Glutamatergic neuron (in vitro differentiated cells): ENCODE measurements at regions not wholly inside any gene's neighbourhood (a gene's known extent, or its start where the extent isn't known, plus 50 kb on each side); places are given as distances from the start of the nearest gene placed in this dataset.

Source experiments
- DNase-seq: peaks from one replicate; pipeline ENCODE4 v3.0.0; 2022
- H3K27ac Mint-ChIP-seq: one replicate; pipeline ENCODE4 v1.8.0; 2020; ENCODE audit warnings: mild to moderate bottlenecking, mixed read lengths, inconsistent platforms; ENCODE audit not compliant: unreplicated experiment
- H3K27me3 Mint-ChIP-seq: one replicate; pipeline ENCODE4 v1.8.0; 2020; ENCODE audit warnings: mild to moderate bottlenecking, moderate library complexity, mixed read lengths, inconsistent platforms; ENCODE audit not compliant: unreplicated experiment
- H3K36me3 Mint-ChIP-seq: one replicate; pipeline ENCODE4 v1.8.0; 2020; ENCODE audit warnings: mild to moderate bottlenecking, mixed read lengths, inconsistent platforms; ENCODE audit not compliant: unreplicated experiment
- H3K4me1 Mint-ChIP-seq: one replicate; pipeline ENCODE4 v1.8.0; 2020; ENCODE audit warnings: mild to moderate bottlenecking, low read depth, mixed read lengths, inconsistent platforms; ENCODE audit not compliant: unreplicated experiment
- H3K4me3 Mint-ChIP-seq: one replicate; pipeline ENCODE4 v1.8.0; 2020; ENCODE audit warnings: mild to moderate bottlenecking, mixed read lengths, inconsistent platforms; ENCODE audit not compliant: unreplicated experiment
- H3K9me3 Mint-ChIP-seq: one replicate; pipeline ENCODE4 v1.8.0; 2020; ENCODE audit warnings: mild to moderate bottlenecking, moderate library complexity, mixed read lengths, inconsistent platforms; ENCODE audit not compliant: unreplicated experiment
- CTCF ChIP-seq: fragments of 200-600 bp; sonication (generic); IDR thresholded peaks from one replicate; pipeline ENCODE4 v1.5.0; 2021; ENCODE audit not compliant: partially characterized antibody, unreplicated experiment

DNA sequence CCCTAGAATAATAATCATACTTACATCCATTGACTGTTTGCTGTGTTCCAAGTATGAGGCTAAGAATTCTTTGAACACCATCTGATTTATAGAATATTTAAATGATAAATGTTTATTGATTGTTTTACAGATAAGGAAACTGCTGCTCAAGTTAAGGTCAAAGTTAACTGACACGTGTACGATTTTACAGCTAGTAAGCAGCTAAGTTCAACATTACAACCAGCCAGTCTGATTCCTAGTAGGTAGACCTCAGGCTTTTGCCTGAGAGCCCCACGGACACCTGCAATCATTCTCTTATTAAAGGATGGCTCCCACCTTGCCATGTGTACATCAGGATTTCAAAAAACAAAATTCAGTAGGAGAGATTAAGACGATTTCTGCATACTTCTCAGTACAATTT lies 141.9 kb downstream of the SPRY2 start:
- H3K27me3 Mint-ChIP-seq: no peaks in the 10 kb centered on the region
- no peaks in the 10 kb centered on the region for H3K4me1 Mint-ChIP-seq

GRCh38 chr13:80196756-80197155 lies 144.2 kb downstream of the SPRY2 start:
- Mint-ChIP-seq H3K27me3 (no peaks in the 10 kb centered on the region), H3K4me1 (no peaks in the 10 kb centered on the region), H3K4me3 (no peak overlapping the region), H3K9me3 (peaks cover 2% of the 10 kb centered on the region), H3K36me3 (no peaks in the 10 kb centered on the region), H3K27ac (no peak overlapping the region)
- no peak for TF ChIP-seq CTCF
- DNase-seq: no peak

More for the DNA sequence above, 141.9 kb downstream of the SPRY2 start:
- Mint-ChIP-seq H3K4me3 (no peak overlapping the region), H3K36me3 (no peaks in the 10 kb centered on the region), H3K27ac (no peak overlapping the region), H3K9me3 (peaks cover 2% of the 10 kb centered on the region)
- DNase-seq: no peak
- TF ChIP-seq CTCF: no peak

DNA sequence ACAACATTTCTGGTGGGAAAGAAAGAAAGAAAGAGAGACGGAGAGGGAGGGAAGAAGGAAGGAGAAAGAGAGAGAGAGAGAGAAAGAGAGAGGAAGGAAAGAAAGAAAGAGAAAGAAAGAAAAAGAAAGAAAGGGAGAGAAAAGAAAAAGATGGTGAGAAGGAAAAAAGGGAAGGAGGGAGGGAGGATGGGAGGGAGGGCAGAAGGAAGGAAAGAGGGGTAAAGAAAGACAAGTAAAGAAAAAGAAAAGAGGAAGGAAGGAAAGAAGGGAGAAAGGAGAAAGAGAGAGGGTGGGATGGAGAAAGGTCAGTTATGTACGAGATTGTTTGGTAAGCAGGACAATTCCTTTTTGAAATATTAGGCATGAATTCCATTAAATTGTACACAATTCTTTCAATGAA lies 145.3 kb downstream of the SPRY2 start:
- Mint-ChIP-seq H3K9me3 (peaks cover 2% of the 10 kb centered on the region), H3K4me1 (no peaks in the 10 kb centered on the region), H3K27ac (no peak overlapping the region), H3K27me3 (no peaks in the 10 kb centered on the region), H3K36me3 (no peaks in the 10 kb centered on the region), H3K4me3 (no peak overlapping the region)
- no peak for DNase-seq
- no peak for TF ChIP-seq CTCF

DNA sequence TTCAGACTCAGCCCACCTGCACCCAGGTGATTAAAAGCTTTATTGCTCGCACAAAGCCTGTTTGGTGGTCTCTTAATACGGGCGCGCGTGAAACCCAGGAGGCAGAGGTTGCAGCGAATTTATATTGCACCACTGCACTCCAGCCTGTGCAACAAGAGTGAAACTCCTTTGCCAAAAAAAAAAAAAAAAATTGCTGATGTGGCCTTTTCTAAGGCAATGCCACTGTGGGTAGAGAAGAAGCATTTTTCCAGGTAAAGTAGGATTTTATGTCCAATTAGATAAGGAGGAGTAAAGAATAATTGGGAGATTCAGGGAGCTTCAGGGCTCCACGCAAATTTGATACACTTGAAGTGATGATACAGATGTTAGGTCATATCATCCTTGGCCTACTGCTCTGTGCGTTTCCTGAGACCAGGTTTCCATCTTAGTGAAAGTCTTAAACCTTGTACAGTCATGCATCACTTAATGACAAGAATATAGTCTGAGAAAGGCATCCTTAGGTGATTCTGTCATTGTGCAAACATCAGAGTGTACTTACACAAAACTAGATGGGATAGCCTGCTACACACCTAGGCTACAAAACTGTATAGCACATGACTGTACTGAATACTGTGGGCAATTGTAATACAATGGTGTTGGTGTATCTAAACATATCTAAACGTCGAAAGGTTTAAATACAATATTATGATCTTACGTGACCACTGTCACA lies 150.9 kb downstream of the SPRY2 start:
- H3K4me3 Mint-ChIP-seq: no peak overlapping the region
- H3K9me3 Mint-ChIP-seq: peaks cover 1% of the 10 kb centered on the region
- H3K27ac Mint-ChIP-seq: no peak overlapping the region
- no peaks in the 10 kb centered on the region for H3K36me3 Mint-ChIP-seq
- TF ChIP-seq CTCF: no peak
- H3K27me3 Mint-ChIP-seq: no peaks in the 10 kb centered on the region
- H3K4me1 Mint-ChIP-seq: no peaks in the 10 kb centered on the region
- no peak for DNase-seq

DNA sequence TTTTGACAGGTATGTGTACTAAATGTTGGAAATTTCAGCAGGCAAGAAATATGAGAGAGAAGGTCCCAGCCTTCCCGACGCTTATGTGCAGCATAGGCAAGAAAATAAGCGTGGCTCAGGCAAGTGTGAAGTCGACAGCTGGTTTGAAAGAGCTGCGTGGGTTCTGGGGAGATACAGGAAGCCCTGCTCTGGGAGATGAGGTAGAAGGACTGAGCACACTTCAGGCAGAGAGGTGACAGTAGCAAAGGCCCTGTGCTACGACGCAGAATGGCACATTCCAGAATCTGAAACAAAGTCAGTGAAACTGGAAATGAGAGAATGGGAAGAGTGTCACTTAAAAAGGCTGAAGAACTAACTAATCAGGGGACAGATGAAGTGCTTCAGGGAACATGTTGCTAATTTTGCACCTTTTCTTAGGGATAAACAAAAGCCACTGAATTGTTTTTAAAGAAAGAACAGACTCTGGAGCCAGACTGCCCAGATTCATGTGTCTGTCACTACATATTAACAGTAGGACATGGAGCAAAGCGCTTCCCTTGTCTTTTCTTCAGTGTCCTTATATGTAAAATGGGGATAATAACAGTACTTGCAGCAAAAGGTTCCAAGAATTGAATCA lies 160.1 kb downstream of the SPRY2 start:
- DNase-seq: no peak
- peaks cover 5% of the 10 kb centered on the region for H3K9me3 Mint-ChIP-seq
- no peak for TF ChIP-seq CTCF
- peaks cover 4% of the 10 kb centered on the region for H3K4me1 Mint-ChIP-seq
- no peak overlapping the region for H3K27ac Mint-ChIP-seq
- H3K36me3 Mint-ChIP-seq: no peaks in the 10 kb centered on the region
- H3K4me3 Mint-ChIP-seq: no peak overlapping the region
- peaks cover 2% of the 10 kb centered on the region for H3K27me3 Mint-ChIP-seq
